Peyer's patch (tissue), 4 donors: ENCODE measurements at regions not wholly inside any gene's neighbourhood (a gene's known extent, or its start where the extent isn't known, plus 50 kb on each side); places are given as distances from the start of the nearest gene placed in this dataset.

ENCODE experiments used
- POLR2A ChIP-seq, 2 donors: fragments of 450-650 bp; IDR thresholded peaks; one replicate each; pipeline ENCODE4 v1.5.1; 2017; ENCODE audit warnings: antibody characterized with exemption in 2 of 2, mild to moderate bottlenecking in 2 of 2, moderate library complexity in 2 of 2
- TF ChIP-seq, protein P1 (sequence below), 6 experiments: fragments of 450-650 bp in 4 of 6; fragments of 200-600 bp in 2 of 6; sonication (generic) in 1 of 6; IDR thresholded peaks; one replicate each; pipeline ENCODE4 v1.5.1; 2017 to 2019; ENCODE audit warnings: antibody characterized with exemption in 6 of 6, mild to moderate bottlenecking in 3 of 6, moderate library complexity in 1 of 6

DNA sequence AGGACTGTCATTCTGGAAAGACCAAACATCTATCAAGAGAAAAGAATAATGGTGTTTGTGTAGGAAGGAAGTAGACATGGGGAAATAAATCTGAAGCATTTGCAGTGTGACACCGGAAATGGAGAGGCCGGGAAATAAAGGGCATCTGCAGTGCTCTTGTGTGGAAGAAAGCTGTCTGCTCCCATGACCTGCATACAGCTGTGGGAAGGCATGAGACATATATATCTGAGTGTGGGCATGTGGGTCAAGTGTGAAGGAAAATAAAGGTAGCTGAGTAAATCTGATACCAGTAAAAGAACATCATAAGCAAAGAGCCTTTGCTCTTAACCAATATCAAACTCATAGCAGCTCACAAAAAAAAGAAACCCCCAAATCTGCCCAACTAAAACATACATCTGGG, 72.1 kb upstream of the OR5AK2 start:
- TF ChIP-seq, protein P1, sequence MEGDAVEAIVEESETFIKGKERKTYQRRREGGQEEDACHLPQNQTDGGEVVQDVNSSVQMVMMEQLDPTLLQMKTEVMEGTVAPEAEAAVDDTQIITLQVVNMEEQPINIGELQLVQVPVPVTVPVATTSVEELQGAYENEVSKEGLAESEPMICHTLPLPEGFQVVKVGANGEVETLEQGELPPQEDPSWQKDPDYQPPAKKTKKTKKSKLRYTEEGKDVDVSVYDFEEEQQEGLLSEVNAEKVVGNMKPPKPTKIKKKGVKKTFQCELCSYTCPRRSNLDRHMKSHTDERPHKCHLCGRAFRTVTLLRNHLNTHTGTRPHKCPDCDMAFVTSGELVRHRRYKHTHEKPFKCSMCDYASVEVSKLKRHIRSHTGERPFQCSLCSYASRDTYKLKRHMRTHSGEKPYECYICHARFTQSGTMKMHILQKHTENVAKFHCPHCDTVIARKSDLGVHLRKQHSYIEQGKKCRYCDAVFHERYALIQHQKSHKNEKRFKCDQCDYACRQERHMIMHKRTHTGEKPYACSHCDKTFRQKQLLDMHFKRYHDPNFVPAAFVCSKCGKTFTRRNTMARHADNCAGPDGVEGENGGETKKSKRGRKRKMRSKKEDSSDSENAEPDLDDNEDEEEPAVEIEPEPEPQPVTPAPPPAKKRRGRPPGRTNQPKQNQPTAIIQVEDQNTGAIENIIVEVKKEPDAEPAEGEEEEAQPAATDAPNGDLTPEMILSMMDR (IDR thresholded peaks at IDR 0.05) = no peak
- no peak for TF ChIP-seq POLR2A (IDR thresholded peaks at IDR 0.05)
